GM12891 (cell line): ENCODE measurements at regions not wholly inside any gene's neighbourhood (a gene's known extent, or its start where the extent isn't known, plus 50 kb on each side); places are given as distances from the start of the nearest gene placed in this dataset.

Experiments used
- DNase-seq: peaks from one replicate; pipeline ENCODE4 v3.0.0; 2011; ENCODE audit warnings: low spot score; ENCODE audit not compliant: insufficient read length
- FAIRE-seq: peaks from 2 replicates; lab custom pipeline; 2011; peaks lifted over from hg19 to GRCh38; lab: Jason Lieb, UNC
- PAX5 ChIP-seq: IDR thresholded peaks from 2 replicates; pipeline ENCODE4 v1.6.1; 2011; ENCODE audit warnings: low read length, moderate library complexity, mild to moderate bottlenecking; ENCODE audit not compliant: insufficient read depth, severe bottlenecking
- POLR2A ChIP-seq: IDR thresholded peaks from 2 replicates; pipeline ENCODE4 v1.6.1; 2011; ENCODE audit warnings: low read depth, low read length, control low read depth
- POLR2AphosphoS5 ChIP-seq: IDR thresholded peaks from 2 replicates; pipeline ENCODE4 v1.6.1; 2011; ENCODE audit warnings: low read depth, low read length, control low read depth
- POU2F2 ChIP-seq: IDR thresholded peaks from 2 replicates; pipeline ENCODE4 v1.6.1; 2011; ENCODE audit warnings: low read depth, mild to moderate bottlenecking, control low read depth, low read length, moderate library complexity
- SPI1 ChIP-seq: IDR thresholded peaks from 2 replicates; pipeline ENCODE4 v1.6.1; 2011; ENCODE audit warnings: low read depth, low read length, control low read depth
- TAF1 ChIP-seq: IDR thresholded peaks from 2 replicates; pipeline ENCODE4 v1.6.1; 2011; ENCODE audit warnings: low read depth, low read length, control low read depth

DNA sequence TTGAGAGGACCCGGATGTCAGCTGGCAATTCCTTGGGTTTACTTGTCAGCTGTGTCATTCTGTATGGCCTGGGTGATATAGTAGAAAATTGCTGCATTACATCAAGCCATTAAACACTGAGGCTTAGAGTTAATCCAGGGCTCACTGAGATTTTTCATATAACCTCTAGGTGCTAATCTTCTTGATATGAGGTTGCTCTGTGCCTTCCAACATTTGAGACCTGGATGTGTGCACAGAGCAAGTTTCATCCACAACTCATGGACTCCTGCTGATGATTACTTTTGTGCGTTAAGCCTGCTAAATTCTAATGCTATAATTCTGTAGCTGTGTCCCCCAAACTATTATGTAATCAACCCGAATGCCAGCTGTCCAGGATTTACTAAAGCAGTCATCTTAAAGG, 178.4 kb upstream of the CDH20 start:
- no peak for TF ChIP-seq POLR2AphosphoS5
- no peak for TF ChIP-seq PAX5
- TF ChIP-seq SPI1: no peak
- no peak for TF ChIP-seq TAF1
- TF ChIP-seq POLR2A: no peak
- no peak for TF ChIP-seq POU2F2
- FAIRE-seq (no peak), DNase-seq (no peak)

DNA sequence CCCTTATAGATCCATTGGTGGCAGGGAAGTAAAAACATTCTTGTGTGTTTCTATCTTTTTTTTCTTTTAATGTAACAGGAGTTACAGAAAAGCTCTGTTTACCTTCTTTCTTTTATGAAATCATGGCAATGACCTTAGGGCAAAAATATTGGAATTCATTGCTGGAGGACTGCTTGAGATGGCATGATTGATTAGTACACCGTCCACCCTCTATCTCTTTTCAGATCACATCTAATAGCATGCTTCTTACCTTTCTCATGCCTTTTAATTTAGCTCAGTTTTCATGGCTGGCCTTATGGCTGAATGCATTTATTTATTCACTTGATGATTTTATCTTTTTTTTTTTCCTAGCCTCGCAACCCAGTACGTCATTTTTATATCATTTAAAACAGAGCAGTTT, 177.6 kb upstream of the CDH20 start:
- TF ChIP-seq TAF1 (no peak), POLR2A (no peak), SPI1 (no peak), POU2F2 (no peak), POLR2AphosphoS5 (no peak), PAX5 (no peak)
- no peak for DNase-seq
- FAIRE-seq: no peak

DNA sequence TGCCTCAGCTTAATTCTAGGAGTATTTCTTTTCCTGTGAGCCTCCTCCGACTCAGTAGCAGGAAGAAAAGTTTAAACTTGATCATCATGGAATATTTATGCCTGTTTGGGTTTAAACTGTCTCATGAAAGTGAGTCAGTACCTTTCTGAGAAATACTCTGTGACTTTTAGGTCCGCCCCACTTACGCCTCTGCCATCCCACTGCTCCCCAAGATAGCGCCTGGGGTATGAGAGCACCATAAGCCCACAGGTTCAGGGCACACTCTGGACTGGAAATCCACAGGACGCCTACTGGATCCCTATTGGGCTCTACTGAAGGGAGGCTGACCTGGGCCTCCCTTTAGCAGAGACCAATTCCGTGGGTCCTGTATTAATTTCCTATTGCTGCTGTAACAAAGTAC, 175.8 kb upstream of the CDH20 start:
- TF ChIP-seq TAF1: no peak
- TF ChIP-seq PAX5: no peak
- no peak for TF ChIP-seq POLR2A
- no peak for TF ChIP-seq POU2F2
- TF ChIP-seq SPI1: no peak
- no peak for TF ChIP-seq POLR2AphosphoS5
- FAIRE-seq: no peak
- no peak for DNase-seq

DNA sequence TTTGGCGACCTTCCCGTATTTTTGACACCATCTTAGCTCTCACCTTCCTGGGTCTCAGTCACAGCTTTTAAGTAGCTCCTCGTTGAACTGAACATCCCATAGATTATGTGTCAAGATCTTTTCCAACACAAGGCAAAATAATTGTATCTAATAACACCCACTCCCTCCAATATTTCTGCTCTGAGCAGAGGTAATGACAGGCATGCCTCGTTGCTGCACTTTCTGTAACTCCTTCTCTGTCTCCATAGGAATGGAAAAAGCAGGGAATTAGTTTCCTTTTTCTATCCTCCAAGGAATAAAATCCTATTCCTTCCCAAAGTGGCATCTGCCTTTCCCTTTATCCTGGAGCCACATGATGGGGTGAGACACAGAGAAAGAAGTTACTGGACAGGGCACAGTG, 174.0 kb upstream of the CDH20 start:
- FAIRE-seq (no peak), DNase-seq (no peak)
- TF ChIP-seq POLR2AphosphoS5 (no peak), TAF1 (no peak), POU2F2 (no peak), SPI1 (no peak), PAX5 (no peak), POLR2A (no peak)

DNA sequence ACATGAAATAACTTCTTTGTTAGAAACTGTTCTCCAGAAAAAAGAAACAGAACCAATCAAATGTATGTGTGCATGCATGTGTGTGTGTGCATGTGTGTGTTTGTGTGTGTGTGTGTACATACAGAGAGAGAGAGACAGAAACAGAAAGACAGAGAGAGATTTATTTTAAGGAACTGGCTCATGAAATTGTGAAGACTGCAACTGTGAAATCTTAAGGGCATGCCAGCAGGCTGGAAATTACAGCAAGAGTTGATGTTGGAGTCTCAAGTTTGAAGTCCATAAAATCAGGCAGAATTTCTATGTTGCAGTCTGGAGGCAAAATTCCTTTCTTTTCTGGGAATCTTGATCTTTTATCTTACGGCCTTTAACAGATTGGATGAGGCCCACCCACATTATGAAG, 168.9 kb upstream of the CDH20 start:
- FAIRE-seq (no peak), DNase-seq (no peak)
- TF ChIP-seq SPI1 (no peak), TAF1 (no peak), POLR2AphosphoS5 (no peak), POLR2A (no peak), POU2F2 (no peak), PAX5 (no peak)

DNA sequence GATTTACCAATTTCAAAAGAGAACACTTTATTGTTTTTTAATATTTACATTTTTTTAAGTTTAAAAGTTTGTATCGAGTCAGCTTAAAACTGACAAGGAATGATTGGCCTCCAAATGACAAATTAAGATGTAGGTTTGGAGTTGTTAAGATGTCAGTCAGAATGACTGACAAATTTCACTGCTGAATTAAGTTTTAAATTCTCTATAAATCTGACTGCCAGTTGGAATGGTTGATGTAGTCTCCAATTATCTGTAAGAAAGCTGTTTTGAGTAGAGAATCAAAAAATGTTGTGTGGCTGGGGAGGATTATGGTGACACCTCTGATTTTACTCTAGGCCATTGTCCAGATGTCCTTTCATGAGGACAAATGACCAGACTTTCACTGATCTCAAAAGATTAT, 165.3 kb upstream of the CDH20 start:
- DNase-seq: no peak
- TF ChIP-seq POLR2A (no peak), TAF1 (no peak), POU2F2 (no peak), PAX5 (no peak), POLR2AphosphoS5 (no peak), SPI1 (no peak)
- no peak for FAIRE-seq

DNA sequence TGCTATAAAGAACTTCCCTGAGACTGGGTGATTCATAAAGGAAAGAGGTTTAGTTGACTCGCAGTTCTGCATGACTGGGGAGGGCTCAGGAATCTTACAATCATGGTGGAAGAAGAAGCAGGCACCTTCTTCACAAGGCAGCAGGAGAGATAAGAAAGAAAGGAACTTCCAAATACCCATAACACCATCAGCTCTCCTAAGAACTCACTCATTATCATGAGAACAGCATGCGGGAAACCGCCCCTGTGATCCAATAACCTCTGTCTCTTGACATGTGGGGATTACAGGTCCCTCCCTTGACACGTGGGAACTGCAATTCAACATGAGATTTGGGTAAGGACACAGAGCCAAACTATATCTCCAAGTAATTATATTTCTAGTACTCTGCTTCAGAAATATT, 163.8 kb upstream of the CDH20 start:
- TF ChIP-seq TAF1: no peak
- TF ChIP-seq POU2F2: no peak
- no peak for TF ChIP-seq POLR2AphosphoS5
- TF ChIP-seq POLR2A: no peak
- TF ChIP-seq SPI1: no peak
- no peak for TF ChIP-seq PAX5
- no peak for DNase-seq
- no peak for FAIRE-seq

DNA sequence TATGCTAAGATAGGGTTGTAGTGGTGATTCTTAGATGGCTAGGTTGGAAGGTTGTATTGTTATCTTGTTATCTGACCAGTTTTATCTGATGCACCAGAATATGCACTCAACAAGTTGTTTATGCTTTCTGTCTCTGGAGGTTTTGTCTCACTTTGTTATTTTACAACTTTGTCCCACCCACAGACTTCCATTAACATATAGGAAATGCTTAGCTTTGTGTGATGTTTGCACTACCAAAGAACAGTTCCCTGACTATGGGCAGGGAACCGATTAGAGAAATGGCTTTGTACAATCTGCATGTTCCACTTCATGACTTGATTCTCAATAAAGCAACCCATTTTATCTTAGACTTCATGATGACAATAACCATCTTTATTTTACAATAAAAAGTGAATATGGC, 160.6 kb upstream of the CDH20 start:
- TF ChIP-seq POU2F2 (no peak), POLR2AphosphoS5 (no peak), SPI1 (no peak), PAX5 (no peak), POLR2A (no peak)
- DNase-seq: no peak
- FAIRE-seq: no peak

DNA sequence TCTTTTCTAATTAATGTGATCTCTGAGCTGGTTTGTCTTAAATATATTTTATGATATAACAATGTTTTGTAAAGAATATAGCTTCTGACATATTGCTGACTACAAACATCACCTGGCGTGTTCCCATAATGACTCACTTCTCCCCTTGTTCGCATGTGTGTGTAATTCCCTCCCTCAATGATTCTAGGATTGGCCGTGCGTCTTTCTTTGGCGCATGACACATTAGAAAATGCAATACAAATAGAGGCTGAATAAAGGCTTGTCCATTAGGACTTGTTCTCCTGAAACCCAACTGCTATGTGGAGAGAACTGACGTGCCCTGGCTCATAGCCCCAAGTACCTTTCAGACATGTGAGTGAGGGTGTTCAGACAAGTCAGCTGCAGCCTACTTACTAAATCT, 159.7 kb upstream of the CDH20 start:
- TF ChIP-seq PAX5 (no peak), TAF1 (no peak), POLR2AphosphoS5 (no peak), POU2F2 (no peak), SPI1 (no peak), POLR2A (no peak)
- DNase-seq (no peak), FAIRE-seq (no peak)

DNA sequence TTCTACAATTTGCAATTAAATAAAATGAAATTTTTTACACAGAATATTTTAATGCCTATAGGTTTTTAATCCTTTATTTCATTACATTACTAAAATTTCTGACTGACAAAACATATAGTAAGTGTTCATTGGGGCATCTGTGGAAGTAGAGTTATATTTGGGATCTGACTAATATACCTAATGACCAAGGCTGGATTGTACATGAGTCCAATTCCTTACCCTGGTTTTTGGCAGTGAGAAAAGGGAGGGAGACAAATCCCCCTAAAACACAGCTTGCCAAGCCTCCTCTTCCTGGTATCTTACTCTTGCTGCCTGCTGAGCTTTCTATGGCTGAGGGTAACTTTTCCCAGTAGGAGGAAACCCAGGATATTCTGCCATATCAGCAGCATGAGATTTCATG, 149.4 kb upstream of the CDH20 start:
- DNase-seq (no peak), FAIRE-seq (no peak)
- TF ChIP-seq POLR2A (no peak), SPI1 (no peak), TAF1 (no peak), POLR2AphosphoS5 (no peak), POU2F2 (no peak), PAX5 (no peak)

DNA sequence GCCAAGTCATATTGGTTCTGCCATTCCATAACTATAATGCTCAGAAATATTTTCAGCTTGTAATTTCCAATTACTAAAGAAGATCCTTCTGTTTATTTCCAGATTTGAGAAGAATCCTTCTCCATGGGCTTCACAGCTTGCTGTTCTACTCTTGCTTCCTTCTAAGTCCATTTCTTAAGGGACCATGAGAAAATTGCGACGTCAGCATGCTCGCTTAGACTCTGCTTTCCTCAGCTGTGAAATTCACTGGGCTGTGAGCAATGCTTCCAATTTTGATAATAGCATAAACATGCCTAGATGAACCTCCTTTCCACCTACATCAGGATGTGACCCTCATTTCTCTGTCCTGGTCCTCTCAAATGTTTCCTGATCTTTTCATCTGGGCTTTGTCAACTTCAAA, 145.3 kb upstream of the CDH20 start:
- no peak for TF ChIP-seq POLR2AphosphoS5
- TF ChIP-seq POU2F2: no peak
- TF ChIP-seq PAX5: no peak
- no peak for TF ChIP-seq SPI1
- TF ChIP-seq TAF1: no peak
- no peak for TF ChIP-seq POLR2A
- DNase-seq: no peak
- no peak for FAIRE-seq
